ENCODE measurements at regions not wholly inside any gene's neighbourhood (a gene's known extent, or its start where the extent isn't known, plus 50 kb on each side); places are given as distances from the start of the nearest gene placed in this dataset.
A peak's percentile ranks its signal among the peaks of the same experiment; 100 is the strongest.

GRCh38 chr5:167412556-167412955 is 878.9 kb upstream of the WWC1 start:
- TF ChIP-seq CTCF (IDR thresholded peaks at IDR 0.05; ENCODE audit: low read depth, low read length), result no peak
- Histone ChIP-seq H3K9me3 (no peaks in the 10 kb centered on the region), H3K4me1 (peaks cover 11% of the 10 kb centered on the region), H3K36me3 (no peaks in the 10 kb centered on the region), H3K4me3 (ENCODE audit: low read depth, low read length) (no peak overlapping the region), H3K27me3 (peaks cover 4% of the 10 kb centered on the region)
- no peak for DNase-seq

GRCh38 chr5:167413506-167413905 is 877.9 kb upstream of the WWC1 start:
- no peak for TF ChIP-seq CTCF (IDR thresholded peaks at IDR 0.05; ENCODE audit: low read depth, low read length)
- peaks cover 4% of the 10 kb centered on the region for H3K27me3 ChIP-seq
- no peak for DNase-seq
- H3K36me3 ChIP-seq, result no peaks in the 10 kb centered on the region
- H3K4me1 ChIP-seq, result peaks cover 11% of the 10 kb centered on the region
- no peaks in the 10 kb centered on the region for H3K9me3 ChIP-seq
- H3K4me3 ChIP-seq (ENCODE audit: low read depth, low read length), result no peak overlapping the region

GRCh38 chr5:167414611-167415010 is 876.8 kb upstream of the WWC1 start:
- Histone ChIP-seq H3K36me3 (no peaks in the 10 kb centered on the region), H3K4me3 (ENCODE audit: low read depth, low read length) (no peak overlapping the region), H3K4me1 (peaks cover 11% of the 10 kb centered on the region), H3K9me3 (no peaks in the 10 kb centered on the region), H3K27me3 (peaks cover 4% of the 10 kb centered on the region)
- no peak for DNase-seq
- no peak for TF ChIP-seq CTCF (IDR thresholded peaks at IDR 0.05; ENCODE audit: low read depth, low read length)

GRCh38 chr5:167415779-167416746 is 875.4 kb upstream of the WWC1 start:
- peak; percentile 50 for DNase-seq
- Histone ChIP-seq H3K27me3 (peaks cover 4% of the 10 kb centered on the region), H3K4me1 (peaks cover 11% of the 10 kb centered on the region), H3K36me3 (no peaks in the 10 kb centered on the region), H3K9me3 (no peaks in the 10 kb centered on the region), H3K4me3 (ENCODE audit: low read depth, low read length) (no peak overlapping the region)
- no peak for TF ChIP-seq CTCF (IDR thresholded peaks at IDR 0.05; ENCODE audit: low read depth, low read length)

GRCh38 chr5:167417662-167418061 is 873.8 kb upstream of the WWC1 start:
- peaks cover 4% of the 10 kb centered on the region for H3K27me3 ChIP-seq
- H3K4me1 ChIP-seq, result peaks cover 11% of the 10 kb centered on the region
- H3K36me3 ChIP-seq, result no peaks in the 10 kb centered on the region
- H3K4me3 ChIP-seq (ENCODE audit: low read depth, low read length), result no peak overlapping the region
- no peaks in the 10 kb centered on the region for H3K9me3 ChIP-seq
- DNase-seq, result no peak
- no peak for TF ChIP-seq CTCF (IDR thresholded peaks at IDR 0.05; ENCODE audit: low read depth, low read length)

- Histone ChIP-seq H3K4me3 (ENCODE audit: low read depth, low read length) (no peak overlapping the region), H3K4me1 (no peaks in the 10 kb centered on the region), H3K36me3 (no peaks in the 10 kb centered on the region), H3K27me3 (no peaks in the 10 kb centered on the region), H3K9me3 (no peaks in the 10 kb centered on the region)
- DNase-seq, result no peak
- TF ChIP-seq CTCF (IDR thresholded peaks at IDR 0.05; ENCODE audit: low read depth, low read length), result no peak
Measured at GRCh38 chr5:167425161-167425560, 866.3 kb upstream of the WWC1 start.

All from BE2C (cell line).